Endothelial cell of umbilical vein (primary cell): ENCODE measurements at regions not wholly inside any gene's neighbourhood (a gene's known extent, or its start where the extent isn't known, plus 50 kb on each side); places are given as distances from the start of the nearest gene placed in this dataset.
"Not testable (repeated sequence)": the region's sequence is repeated elsewhere in the genome, so short reads cannot be mapped to it uniquely, and the experiment has no call there.

ENCODE experiments used
- EZH2 ChIP-seq: IDR thresholded peaks from 2 replicates; pipeline ENCODE4 v1.6.1; 2012; ENCODE audit warnings: borderline replicate concordance, low read depth, mild to moderate bottlenecking, moderate library complexity, low read length, inconsistent platforms; ENCODE audit not compliant: severe bottlenecking
- POLR2A ChIP-seq: IDR thresholded peaks from 2 replicates; pipeline ENCODE4 v1.6.1; 2012; ENCODE audit warnings: low read depth, mild to moderate bottlenecking, control low read depth, low read length
- TF ChIP-seq, protein P1 (sequence below), 2 donors: IDR thresholded peaks; 1 replicate in 1 of 2; 2 replicates in 1 of 2; pipeline ENCODE4 v1.5.1; 2011; ENCODE audit warnings: low read length in 2 of 2, mild to moderate bottlenecking in 2 of 2, moderate library complexity in 2 of 2, control low read depth in 1 of 2, inconsistent platforms in 1 of 2, low read depth in 1 of 2; ENCODE audit not compliant: insufficient read depth in 1 of 2; ENCODE audit errors: extremely low read depth in 1 of 2

DNA sequence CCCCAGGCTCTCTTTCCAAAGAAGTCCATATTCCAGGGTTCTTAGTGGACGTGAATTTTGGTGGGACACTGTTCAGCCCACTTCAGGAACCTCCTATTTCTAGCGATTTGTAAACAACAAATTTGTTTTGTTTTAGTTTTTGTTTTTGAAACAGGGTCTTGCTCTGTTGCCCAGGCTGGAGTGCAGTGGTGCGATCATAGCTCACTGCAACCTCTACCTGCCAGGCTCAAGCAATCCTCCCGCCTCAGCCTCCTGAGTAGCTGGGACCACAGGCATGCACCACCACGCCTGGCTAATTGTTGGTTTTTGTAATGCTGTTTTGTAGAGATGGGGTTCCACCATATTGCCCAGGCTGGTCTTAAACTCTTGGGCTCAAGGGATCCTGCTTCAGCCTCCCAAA, 56.7 kb downstream of the ARHGEF18 start:
- TF ChIP-seq POLR2A, EZH2: not testable (repeated sequence)
- TF ChIP-seq, protein P1, sequence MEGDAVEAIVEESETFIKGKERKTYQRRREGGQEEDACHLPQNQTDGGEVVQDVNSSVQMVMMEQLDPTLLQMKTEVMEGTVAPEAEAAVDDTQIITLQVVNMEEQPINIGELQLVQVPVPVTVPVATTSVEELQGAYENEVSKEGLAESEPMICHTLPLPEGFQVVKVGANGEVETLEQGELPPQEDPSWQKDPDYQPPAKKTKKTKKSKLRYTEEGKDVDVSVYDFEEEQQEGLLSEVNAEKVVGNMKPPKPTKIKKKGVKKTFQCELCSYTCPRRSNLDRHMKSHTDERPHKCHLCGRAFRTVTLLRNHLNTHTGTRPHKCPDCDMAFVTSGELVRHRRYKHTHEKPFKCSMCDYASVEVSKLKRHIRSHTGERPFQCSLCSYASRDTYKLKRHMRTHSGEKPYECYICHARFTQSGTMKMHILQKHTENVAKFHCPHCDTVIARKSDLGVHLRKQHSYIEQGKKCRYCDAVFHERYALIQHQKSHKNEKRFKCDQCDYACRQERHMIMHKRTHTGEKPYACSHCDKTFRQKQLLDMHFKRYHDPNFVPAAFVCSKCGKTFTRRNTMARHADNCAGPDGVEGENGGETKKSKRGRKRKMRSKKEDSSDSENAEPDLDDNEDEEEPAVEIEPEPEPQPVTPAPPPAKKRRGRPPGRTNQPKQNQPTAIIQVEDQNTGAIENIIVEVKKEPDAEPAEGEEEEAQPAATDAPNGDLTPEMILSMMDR (IDR thresholded peaks at IDR 0.05; ENCODE audit: extremely low read depth in 1 of 2, insufficient read depth in 1 of 2, low read depth in 1 of 2, low read length in 2 of 2), result not testable (repeated sequence)
